Gastroesophageal sphincter (tissue), 3 donors: ENCODE measurements at regions not wholly inside any gene's neighbourhood (a gene's known extent, or its start where the extent isn't known, plus 50 kb on each side); places are given as distances from the start of the nearest gene placed in this dataset.

Source experiments
- CTCF ChIP-seq, 4 experiments: fragments of 200-600 bp in 2 of 4; fragments of 450-650 bp in 2 of 4; sonication (generic) in 1 of 4; IDR thresholded peaks; one replicate each; pipeline ENCODE4 v1.5.1; 2017 to 2019; ENCODE audit warnings: antibody characterized with exemption in 4 of 4, mild to moderate bottlenecking in 2 of 4, moderate library complexity in 2 of 4
- POLR2A ChIP-seq, 2 donors: fragments of 450-650 bp; IDR thresholded peaks; one replicate each; pipeline ENCODE4 v1.6.1; 2017; ENCODE audit warnings: antibody characterized with exemption in 2 of 2, mild to moderate bottlenecking in 2 of 2, moderate library complexity in 1 of 2
- POLR2AphosphoS5 ChIP-seq: sonication (generic); formaldehyde crosslinking; IDR thresholded peaks from one replicate; pipeline ENCODE4 v1.6.1; 2017; ENCODE audit warnings: antibody characterized with exemption

GRCh38 chr6:11349880-11350279, 117.4 kb upstream of the NEDD9 start:
- TF ChIP-seq CTCF (IDR thresholded peaks at IDR 0.05): no peak
- TF ChIP-seq POLR2AphosphoS5: no peak
- TF ChIP-seq POLR2A (IDR thresholded peaks at IDR 0.05): no peak
